ENCODE measurements at regions not wholly inside any gene's neighbourhood (a gene's known extent, or its start where the extent isn't known, plus 50 kb on each side); places are given as distances from the start of the nearest gene placed in this dataset.

DNA sequence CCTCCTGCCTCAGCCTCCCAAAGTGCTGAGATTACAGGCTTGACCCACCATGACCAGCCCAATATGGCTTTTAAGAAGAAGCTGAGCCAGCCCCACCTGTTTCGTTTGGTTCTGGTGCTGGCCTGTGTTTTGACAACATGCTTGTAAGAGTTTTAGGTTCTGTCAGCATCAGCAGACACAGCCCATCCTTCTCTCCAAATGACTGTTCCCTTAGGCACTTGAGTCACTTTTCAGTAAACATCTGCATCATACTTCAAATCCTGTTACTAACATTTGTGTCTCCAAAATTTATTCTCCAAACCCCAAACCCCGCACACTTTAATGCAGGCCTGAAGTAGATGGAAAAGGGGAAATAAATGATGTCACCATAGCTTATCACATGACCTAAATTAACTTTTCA lies 1118.5 kb downstream of the TSN start:
- no peaks in the 10 kb centered on the region for H3K9me3 ChIP-seq (ENCODE audit: control insufficient read depth in 4 of 4, insufficient read depth in 3 of 4, low read length in 3 of 4)
- 90 to 98% methylated on average over 2 of the region's 2 CpGs for WGBS, 2 donors
- no peaks in the 10 kb centered on the region for H3K36me3 ChIP-seq (ENCODE audit: control insufficient read depth in 4 of 4, insufficient read depth in 4 of 4, low read length in 4 of 4)

DNA sequence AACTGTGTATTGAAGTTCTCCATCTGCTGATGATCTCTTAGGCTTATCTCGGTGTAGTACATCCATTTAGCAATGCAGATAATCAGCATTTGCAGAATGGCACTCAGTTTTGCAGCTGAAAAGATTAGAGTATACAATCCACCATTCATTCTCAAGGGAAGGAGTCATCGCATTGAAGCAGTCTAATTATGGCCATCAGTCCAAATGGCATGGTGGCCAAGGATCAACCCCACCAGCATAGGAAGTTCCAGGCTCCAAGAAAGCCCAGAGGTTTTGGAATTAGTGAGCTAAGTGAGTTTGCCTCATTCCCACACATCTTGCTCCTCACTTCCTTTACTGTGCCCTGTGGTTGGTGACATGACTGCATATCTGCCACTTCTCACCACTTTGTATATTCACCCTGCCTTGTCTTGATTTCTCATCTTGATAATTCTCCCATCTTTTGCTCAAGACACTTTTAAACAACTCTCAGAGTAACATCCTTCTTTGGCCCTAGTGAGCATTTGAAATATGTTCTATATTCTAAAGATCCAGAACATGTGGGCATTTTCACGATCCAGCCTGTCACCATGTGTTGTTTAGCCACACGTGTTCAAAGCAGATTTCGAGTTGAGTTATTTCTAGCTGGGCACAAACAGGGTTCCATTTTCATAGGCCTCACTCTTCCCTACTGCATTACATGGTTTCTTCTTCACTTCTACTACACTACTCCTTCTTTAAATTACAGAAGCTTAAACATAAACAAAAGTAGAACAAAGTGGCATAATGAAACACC lies 1119.8 kb downstream of the TSN start:
- Histone ChIP-seq H3K27me3 (ENCODE audit: control insufficient read depth in 3 of 3, insufficient read depth in 3 of 3, low read length in 2 of 3) (no peaks in the 10 kb centered on the region), H3K4me3 (no peak overlapping the region), H3K4me1 (ENCODE audit: control insufficient read depth in 5 of 5, insufficient read depth in 5 of 5, low read length in 5 of 5) (no peaks in the 10 kb centered on the region), H3K9ac (ENCODE audit: insufficient read depth in 1 of 2, low read length in 2 of 2) (no peak overlapping the region), H3K9me3 (ENCODE audit: control insufficient read depth in 4 of 4, insufficient read depth in 3 of 4, low read length in 3 of 4) (no peaks in the 10 kb centered on the region), H3K36me3 (ENCODE audit: control insufficient read depth in 4 of 4, insufficient read depth in 4 of 4, low read length in 4 of 4) (no peaks in the 10 kb centered on the region), H3K27ac (ENCODE audit: low read depth in 1 of 2, low read length in 1 of 2) (no peak overlapping the region)
- 83 to 89% methylated on average over 5 of the region's 5 CpGs for whole genome bisulfite sequencing, 2 donors
- no peak for ATAC-seq (ENCODE audit: insufficient read depth, low FRiP score)
- no peak for DNase-seq
- TF ChIP-seq, protein P1, sequence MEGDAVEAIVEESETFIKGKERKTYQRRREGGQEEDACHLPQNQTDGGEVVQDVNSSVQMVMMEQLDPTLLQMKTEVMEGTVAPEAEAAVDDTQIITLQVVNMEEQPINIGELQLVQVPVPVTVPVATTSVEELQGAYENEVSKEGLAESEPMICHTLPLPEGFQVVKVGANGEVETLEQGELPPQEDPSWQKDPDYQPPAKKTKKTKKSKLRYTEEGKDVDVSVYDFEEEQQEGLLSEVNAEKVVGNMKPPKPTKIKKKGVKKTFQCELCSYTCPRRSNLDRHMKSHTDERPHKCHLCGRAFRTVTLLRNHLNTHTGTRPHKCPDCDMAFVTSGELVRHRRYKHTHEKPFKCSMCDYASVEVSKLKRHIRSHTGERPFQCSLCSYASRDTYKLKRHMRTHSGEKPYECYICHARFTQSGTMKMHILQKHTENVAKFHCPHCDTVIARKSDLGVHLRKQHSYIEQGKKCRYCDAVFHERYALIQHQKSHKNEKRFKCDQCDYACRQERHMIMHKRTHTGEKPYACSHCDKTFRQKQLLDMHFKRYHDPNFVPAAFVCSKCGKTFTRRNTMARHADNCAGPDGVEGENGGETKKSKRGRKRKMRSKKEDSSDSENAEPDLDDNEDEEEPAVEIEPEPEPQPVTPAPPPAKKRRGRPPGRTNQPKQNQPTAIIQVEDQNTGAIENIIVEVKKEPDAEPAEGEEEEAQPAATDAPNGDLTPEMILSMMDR (IDR thresholded peaks at IDR 0.05; ENCODE audit: control extremely low read depth, extremely low read depth): no peak

More for the DNA sequence above, 1118.5 kb downstream of the TSN start:
- H3K27me3 ChIP-seq (ENCODE audit: control insufficient read depth in 3 of 3, insufficient read depth in 3 of 3, low read length in 2 of 3): no peaks in the 10 kb centered on the region
- TF ChIP-seq, protein P1 (IDR thresholded peaks at IDR 0.05; ENCODE audit: control extremely low read depth, extremely low read depth): no peak
- DNase-seq (no peak), ATAC-seq (ENCODE audit: insufficient read depth, low FRiP score) (no peak)
- H3K4me1 ChIP-seq (ENCODE audit: control insufficient read depth in 5 of 5, insufficient read depth in 5 of 5, low read length in 5 of 5): no peaks in the 10 kb centered on the region
- H3K4me3 ChIP-seq: no peak overlapping the region
- H3K9ac ChIP-seq (ENCODE audit: insufficient read depth in 1 of 2, low read length in 2 of 2): no peak overlapping the region
- H3K27ac ChIP-seq (ENCODE audit: low read depth in 1 of 2, low read length in 1 of 2): no peak overlapping the region

DNA sequence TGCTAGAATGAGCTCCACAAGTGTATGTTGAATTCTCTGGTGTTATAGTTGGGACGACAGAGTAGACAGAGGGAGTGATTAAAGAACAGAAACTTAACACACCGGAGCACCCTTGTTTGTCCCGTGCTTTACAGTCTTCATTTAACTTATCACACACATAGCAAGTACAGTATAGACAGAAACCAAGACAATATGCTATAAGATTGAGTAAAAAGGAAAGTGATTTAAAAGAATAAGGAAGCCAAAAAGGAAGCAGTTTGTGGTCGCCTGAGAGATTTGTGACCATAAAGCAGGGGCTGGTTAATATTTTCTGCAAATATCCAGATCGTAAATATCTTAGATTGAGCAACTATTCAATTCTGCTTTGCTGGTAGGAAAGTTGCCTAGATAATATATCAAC lies 1128.4 kb downstream of the TSN start:
- ATAC-seq (ENCODE audit: insufficient read depth, low FRiP score): no peak
- no peak for DNase-seq

More for the DNA sequence above, 1128.4 kb downstream of the TSN start:
- TF ChIP-seq, protein P1 (IDR thresholded peaks at IDR 0.05; ENCODE audit: control extremely low read depth, extremely low read depth): no peak
- H3K36me3 ChIP-seq (ENCODE audit: control insufficient read depth in 4 of 4, insufficient read depth in 4 of 4, low read length in 4 of 4): no peaks in the 10 kb centered on the region
- H3K9ac ChIP-seq (ENCODE audit: insufficient read depth in 1 of 2, low read length in 2 of 2): no peak overlapping the region
- H3K27ac ChIP-seq (ENCODE audit: low read depth in 1 of 2, low read length in 1 of 2): no peak overlapping the region
- no peak overlapping the region for H3K4me3 ChIP-seq
- 48 to 63% methylated on average over 5 of the region's 5 CpGs for WGBS, 2 donors
- H3K4me1 ChIP-seq (ENCODE audit: control insufficient read depth in 5 of 5, insufficient read depth in 5 of 5, low read length in 5 of 5): no peaks in the 10 kb centered on the region
- H3K9me3 ChIP-seq (ENCODE audit: control insufficient read depth in 4 of 4, insufficient read depth in 3 of 4, low read length in 3 of 4): no peaks in the 10 kb centered on the region
- H3K27me3 ChIP-seq (ENCODE audit: control insufficient read depth in 3 of 3, insufficient read depth in 3 of 3, low read length in 2 of 3): no peaks in the 10 kb centered on the region
